T follicular helper cell (primary cell): ENCODE measurements at regions not wholly inside any gene's neighbourhood (a gene's known extent, or its start where the extent isn't known, plus 50 kb on each side); places are given as distances from the start of the nearest gene placed in this dataset.

ENCODE experiments used
- DNase-seq: peaks from one replicate; pipeline ENCODE4 v3.0.0-alpha.2; 2020; ENCODE audit warnings: low read depth

GRCh38 chr6:85193339-85193738, 256.5 kb upstream of the NT5E start:
- no peak for DNase-seq

- no peak for DNase-seq
Observed at GRCh38 chr6:85192596-85192995, 257.3 kb upstream of the NT5E start.

GRCh38 chr6:85192186-85192585, 257.7 kb upstream of the NT5E start:
- DNase-seq = no peak

GRCh38 chr6:85191656-85192055, 258.2 kb upstream of the NT5E start:
- no peak for DNase-seq

- DNase-seq = no peak
Observed at GRCh38 chr6:85186546-85187175, 263.2 kb upstream of the NT5E start.

- no peak for DNase-seq
Observed at GRCh38 chr6:85185977-85186376, 263.9 kb upstream of the NT5E start.

GRCh38 chr6:85183841-85184240, 266.0 kb upstream of the NT5E start:
- no peak for DNase-seq

- DNase-seq = no peak
Observed at GRCh38 chr6:85172705-85173104, 277.2 kb upstream of the NT5E start.

GRCh38 chr6:85172161-85172560, 277.7 kb upstream of the NT5E start:
- DNase-seq = no peak

- no peak for DNase-seq
Observed at GRCh38 chr6:85169189-85169588, 280.7 kb upstream of the NT5E start.

GRCh38 chr6:85168146-85168545, 281.7 kb upstream of the NT5E start:
- no peak for DNase-seq

GRCh38 chr6:85166114-85166741, 283.7 kb upstream of the NT5E start:
- DNase-seq = no peak

- no peak for DNase-seq
Observed at GRCh38 chr6:85163156-85164080, 286.5 kb upstream of the NT5E start.

GRCh38 chr6:85157311-85157710, 292.6 kb upstream of the NT5E start:
- DNase-seq = no peak

- no peak for DNase-seq
Observed at GRCh38 chr6:85143676-85144075, 306.2 kb upstream of the NT5E start.

GRCh38 chr6:85137865-85138264, 312.0 kb upstream of the NT5E start:
- no peak for DNase-seq

GRCh38 chr6:85136310-85136709, 313.6 kb upstream of the NT5E start:
- DNase-seq = no peak

GRCh38 chr6:85135376-85136094, 314.3 kb upstream of the NT5E start:
- DNase-seq = no peak

- no peak for DNase-seq
Observed at GRCh38 chr6:85134172-85134571, 315.7 kb upstream of the NT5E start.

- no peak for DNase-seq
Observed at GRCh38 chr6:85132091-85132490, 317.8 kb upstream of the NT5E start.

- no peak for DNase-seq
Observed at GRCh38 chr6:85130743-85131142, 319.1 kb upstream of the NT5E start.

GRCh38 chr6:85129881-85130280, 320.0 kb upstream of the NT5E start:
- no peak for DNase-seq
